Posterior vena cava (tissue), 2 donors: ENCODE measurements at regions not wholly inside any gene's neighbourhood (a gene's known extent, or its start where the extent isn't known, plus 50 kb on each side); places are given as distances from the start of the nearest gene placed in this dataset.

ENCODE experiments used
- DNase-seq: peaks from one replicate; pipeline ENCODE4 v3.0.0-alpha.2; 2020; ENCODE audit warnings: low spot score
- intact Hi-C, 2 donors: fragments of 100-400 bp; cut with DNase I; formaldehyde crosslinking; loops; one replicate each; pipeline versions ENCODE4 v1.14.1 to v1.14.2; 2022 to 2023
- donor health status: DM: yes; HTN: yes; CAD: no.
- donor health status: DM: yes; HTN: yes; CAD: no.

DNA sequence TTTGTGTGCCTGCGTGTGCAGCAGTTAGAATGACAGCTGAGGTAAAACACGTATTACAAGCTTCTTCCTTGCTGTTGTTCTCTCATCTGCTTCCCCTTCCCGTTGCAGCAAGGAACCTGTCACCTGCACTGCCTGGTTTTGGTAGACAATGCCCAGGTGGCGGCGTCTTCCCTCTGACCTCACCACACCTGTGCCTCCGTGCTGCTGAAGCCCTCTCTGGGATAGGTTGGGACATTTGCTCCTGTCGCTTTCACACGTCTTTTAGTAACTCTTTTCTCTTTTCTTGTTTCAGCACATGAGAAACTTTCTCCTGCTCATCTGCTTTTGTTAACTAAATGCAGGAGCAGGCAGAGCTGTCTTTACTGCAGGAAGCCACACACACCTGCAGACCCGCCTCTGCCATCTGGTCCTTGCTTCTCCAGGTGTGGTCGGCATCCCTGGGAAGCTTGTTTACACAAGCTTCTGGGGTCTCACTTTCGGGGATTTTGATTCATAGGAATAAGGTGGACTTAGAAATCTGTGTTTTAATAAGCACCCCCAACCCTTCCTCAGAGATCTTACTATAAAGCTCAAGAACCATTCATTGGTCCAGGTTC is 60.7 kb upstream of the EXOC6 start:
- DNase-seq = no peak
- intact Hi-C loops = no loop called here

DNA sequence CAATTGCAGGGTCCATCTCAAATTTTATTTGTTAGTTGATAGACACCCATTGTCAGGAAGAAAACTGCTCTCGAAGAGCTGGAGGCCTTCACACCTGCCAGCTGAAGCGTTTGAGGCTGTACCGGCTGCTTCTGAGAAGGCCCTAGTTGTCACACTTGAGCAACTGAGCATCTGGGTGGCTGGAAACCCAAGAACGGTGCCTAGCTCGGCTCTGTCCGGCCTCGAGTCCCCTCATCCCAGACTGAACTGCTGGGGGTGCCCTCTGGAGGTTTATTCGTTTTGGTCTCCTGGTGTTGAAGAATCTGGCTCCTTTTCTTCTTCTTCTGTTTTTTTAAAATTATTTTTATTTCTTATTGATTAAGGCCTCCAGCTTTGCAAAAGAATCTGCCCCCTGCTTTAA is 59.3 kb upstream of the EXOC6 start:
- DNase-seq = no peak
- intact Hi-C loops = no loop called here

GRCh38 chr10:92789786-92790185 is 58.5 kb upstream of the EXOC6 start:
- no peak for DNase-seq
- intact Hi-C loops = no loop called here

DNA sequence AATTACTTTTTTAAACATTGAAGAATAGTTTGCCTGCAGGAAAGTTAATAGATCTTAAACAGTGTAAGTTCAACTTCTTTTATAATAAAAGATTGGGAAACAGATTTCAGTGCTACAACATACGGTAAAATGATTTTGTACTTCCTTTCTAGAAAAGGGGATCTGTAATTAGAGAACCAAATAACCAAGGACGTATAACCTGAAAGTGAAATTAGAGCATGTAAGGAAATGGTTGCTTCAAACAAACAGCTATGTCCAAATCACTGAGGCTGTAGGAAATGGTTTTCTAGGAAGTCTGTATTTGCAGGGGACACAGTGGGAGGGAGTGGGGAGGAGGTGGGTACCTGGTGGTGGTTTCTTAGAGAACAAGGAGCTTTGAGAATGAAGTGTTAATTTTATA is 57.9 kb upstream of the EXOC6 start:
- DNase-seq = no peak
- intact Hi-C loops = no loop called here

DNA sequence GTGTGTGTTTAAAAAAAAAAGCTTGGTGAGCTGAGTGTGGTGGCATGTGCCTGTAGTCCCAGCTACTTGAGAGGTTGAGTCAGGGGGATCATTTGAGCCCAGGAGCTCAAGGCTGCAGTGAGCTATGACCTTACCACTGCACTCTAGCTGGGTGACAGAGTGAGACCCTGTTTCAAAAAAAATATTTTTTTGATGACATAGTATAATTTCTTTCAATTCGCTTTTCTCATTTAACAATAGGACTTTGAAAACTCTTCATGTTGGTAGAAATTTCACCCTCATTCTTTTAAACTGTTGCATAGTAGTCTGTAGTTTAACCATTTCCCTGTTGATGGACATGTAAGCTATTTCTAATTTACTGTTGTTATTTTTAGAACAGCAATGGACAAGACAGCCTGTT is 55.7 kb upstream of the EXOC6 start:
- DNase-seq = no peak
- intact Hi-C loops = no loop called here
